Activated effector memory CD4-positive, alpha-beta T cell treated with anti-CD3 and anti-CD28 coated beads, Interleukin-2, amount 50 U/mL, for 16 hours (primary cell): ENCODE measurements at regions not wholly inside any gene's neighbourhood (a gene's known extent, or its start where the extent isn't known, plus 50 kb on each side); places are given as distances from the start of the nearest gene placed in this dataset.

Experiments
- DNase-seq: peaks from one replicate; pipeline ENCODE4 v3.0.0-alpha.2; 2020

DNA sequence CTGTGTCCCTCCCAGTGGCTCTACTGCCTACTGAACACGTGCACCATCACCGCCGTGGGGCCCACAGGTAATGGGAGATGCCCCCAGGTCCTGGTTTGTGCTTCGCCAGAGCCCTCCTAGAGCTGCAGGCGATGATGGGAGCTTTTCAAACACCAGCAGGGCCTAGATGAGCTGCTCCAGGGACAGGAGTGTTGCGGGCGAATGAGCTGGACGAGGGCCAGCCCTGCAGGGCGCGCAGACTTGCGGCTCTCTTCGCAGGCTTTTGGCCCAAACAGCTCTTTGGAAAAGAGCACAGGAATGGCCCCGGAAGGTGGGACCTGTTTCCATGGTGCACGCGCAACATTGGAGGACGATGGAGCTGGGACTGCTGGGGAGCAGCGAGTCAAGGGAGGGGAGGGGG lies 409.3 kb upstream of the SULF2 start:
- DNase-seq, result no peak

DNA sequence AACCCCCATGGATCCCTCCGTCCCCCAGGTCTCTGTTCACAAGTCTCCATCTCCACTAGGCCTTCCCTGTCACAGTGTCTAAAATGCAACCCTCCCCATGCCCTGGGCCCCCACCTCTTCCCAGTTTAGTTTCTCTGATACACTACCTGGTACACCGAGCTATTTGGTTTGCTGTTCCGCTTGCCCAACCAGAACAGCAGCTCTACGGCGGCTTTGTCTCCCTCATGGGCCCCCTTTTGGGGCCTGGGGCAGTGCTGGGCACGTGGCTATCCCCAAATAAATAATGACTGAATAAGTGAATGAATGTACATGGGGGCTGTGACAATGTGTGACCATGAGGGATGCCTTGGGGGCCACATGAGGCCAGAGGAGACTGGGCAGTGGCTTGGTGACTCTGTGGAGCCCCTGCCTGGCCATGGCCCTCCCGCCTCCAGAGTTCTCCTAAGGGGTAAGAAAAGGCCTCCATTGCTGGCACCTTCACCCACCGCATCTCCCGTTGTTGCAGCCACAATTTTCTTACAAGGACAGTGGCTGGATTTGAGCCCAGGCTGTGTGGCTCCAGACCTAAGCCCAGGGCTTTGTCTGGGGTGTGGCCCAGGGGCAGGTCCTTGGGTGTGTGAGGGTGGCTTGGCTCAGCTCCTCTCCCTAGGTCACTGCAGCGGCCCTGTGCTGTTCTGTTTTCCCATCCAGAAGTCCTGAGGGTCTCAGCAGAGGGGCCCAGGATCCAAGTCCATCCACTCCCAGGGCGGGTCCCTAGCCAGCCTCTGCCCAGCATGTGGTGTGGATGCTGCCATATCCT lies 408.5 kb upstream of the SULF2 start:
- DNase-seq, result no peak

GRCh38 chr20:48192109-48192508 lies 406.8 kb upstream of the SULF2 start:
- no peak for DNase-seq

- no peak for DNase-seq
Observed at GRCh38 chr20:48191200-48191599, 405.9 kb upstream of the SULF2 start.

- no peak for DNase-seq
Observed at GRCh38 chr20:48190757-48191156, 405.5 kb upstream of the SULF2 start.

- no peak for DNase-seq
Observed at GRCh38 chr20:48189181-48189580, 403.9 kb upstream of the SULF2 start.

DNA sequence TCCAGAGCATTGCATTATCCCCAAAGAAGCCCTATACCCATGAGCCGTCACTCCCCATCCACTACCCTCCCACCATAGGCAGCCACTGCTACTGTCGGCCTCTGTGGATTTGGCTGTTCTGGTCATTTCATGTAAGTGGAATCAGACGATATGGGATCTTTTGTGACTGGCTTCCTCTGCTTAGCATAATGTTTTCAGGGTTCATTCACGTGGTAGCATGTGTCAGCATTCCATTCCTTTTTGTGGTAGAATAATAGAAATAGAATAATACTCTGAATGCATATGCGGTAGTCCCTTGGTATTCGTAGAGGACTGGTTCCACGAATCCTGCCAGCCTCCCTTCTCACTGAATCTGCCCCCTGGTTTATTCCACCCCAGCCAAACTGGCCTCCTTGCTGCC lies 402.6 kb upstream of the SULF2 start:
- no peak for DNase-seq

- DNase-seq, result no peak
Observed at GRCh38 chr20:48186915-48187314, 401.6 kb upstream of the SULF2 start.

DNA sequence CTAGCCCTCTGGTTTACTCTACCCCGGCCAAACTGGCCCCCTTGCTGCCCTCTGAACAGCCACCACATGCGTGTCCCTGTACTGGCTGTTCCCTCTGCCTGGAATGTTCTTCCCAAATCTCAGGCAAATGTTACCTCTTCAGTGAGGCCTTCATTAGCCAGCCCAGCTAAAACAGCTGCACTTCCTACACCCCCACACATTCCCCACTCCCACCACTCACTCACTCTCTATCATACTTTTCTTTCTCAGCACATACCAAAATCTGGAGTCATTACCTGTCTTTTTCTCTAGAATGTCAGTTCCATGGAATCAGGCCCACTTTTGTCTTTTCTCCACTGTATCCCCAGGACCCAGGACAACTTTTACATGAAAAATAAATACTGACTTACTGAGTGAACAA lies 401.2 kb upstream of the SULF2 start:
- DNase-seq, result no peak

DNA sequence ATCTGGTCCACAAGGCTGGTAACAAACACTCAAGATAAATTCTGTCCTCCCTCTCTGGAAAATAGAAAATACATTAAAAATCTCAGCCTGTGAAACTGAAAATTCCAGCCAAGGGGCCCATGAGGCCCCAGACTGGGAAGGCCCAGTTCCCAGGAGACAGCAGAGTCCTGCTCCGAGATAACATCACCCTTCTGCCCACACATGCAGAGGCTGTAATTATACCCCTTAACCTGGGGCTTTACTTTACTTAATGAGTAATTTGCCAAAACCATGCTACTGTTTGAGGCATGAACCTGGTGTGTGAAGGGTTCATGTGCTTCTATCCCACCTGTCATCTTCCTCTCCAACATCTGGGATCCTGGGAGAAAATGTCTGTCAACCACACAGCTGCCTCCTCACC lies 398.9 kb upstream of the SULF2 start:
- DNase-seq, result no peak

DNA sequence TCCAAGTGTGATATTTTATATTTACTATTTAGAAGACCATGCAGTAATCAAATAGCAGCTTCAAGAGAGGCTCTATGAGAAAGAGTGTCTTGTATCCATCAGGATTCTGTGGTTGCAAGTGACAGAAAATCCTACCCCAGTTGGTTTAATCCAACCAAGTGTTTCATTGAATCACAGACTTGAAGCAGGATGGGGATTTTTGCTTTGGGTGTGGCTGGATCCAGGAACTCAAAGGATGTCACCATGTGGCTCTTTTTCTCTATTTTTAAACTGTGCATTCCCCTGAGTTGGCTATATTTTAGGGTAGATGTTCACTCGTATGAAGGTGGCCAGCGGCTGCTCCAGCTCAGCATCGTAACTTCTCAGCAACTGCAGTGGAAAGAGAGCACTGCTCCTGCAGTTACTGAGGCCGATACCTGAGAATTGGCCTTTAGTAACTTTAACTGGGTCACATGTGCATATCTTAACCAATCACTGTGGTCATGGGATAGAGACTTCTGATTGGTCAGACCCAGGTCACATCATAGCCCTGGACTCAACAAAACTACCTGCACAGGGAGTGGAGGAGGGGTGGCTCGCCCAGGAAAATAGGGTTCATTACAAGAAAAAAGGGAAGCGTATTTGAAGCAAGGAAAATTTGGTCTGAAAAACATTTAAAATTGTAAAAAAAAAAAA lies 396.1 kb upstream of the SULF2 start:
- DNase-seq, result no peak

DNA sequence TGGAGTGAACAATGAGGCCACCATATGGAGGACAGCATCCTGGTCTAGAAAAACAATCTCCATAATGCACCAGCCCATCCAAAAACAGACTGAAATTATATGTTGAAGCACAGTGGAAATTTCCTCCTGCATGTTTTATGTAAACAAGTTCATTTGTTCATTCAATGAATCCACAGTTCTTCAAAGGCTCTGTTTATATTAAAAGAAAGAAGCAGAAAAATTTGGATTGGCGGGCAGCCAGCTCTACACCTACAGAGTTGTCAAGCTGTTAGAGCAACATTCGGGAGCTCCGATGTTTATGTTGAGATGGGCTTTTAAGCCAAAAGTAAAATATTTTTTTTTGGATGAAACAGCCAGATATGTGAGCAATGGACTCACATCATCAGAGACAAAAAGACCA lies 395.3 kb upstream of the SULF2 start:
- no peak for DNase-seq

- no peak for DNase-seq
Observed at GRCh38 chr20:48180024-48180423, 394.7 kb upstream of the SULF2 start.

DNA sequence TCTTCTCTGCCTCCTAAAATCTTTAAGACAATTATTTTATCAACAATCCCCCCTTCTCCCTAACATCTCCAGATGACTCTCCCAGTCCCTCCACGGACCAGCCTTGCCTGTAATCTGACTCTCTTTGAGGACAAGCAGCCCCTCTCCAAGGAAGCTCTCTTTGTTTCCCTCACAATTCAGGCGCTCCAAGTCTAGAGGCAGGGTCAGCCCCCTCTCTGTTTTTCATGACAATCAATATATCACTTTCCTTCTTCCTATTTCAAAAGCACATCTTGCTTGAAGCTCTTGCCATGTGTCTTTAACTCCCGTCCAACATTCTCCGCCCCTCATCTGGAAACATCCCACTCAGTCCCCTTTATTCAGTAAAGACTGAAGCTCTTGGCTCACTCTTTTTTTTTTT lies 393.4 kb upstream of the SULF2 start:
- DNase-seq, result no peak

GRCh38 chr20:48177058-48177457 lies 391.8 kb upstream of the SULF2 start:
- DNase-seq, result no peak

- DNase-seq, result no peak
Observed at GRCh38 chr20:48176139-48176538, 390.9 kb upstream of the SULF2 start.

- no peak for DNase-seq
Observed at GRCh38 chr20:48175261-48175660, 390.0 kb upstream of the SULF2 start.

GRCh38 chr20:48172357-48172702 lies 387.0 kb upstream of the SULF2 start:
- DNase-seq, result no peak

DNA sequence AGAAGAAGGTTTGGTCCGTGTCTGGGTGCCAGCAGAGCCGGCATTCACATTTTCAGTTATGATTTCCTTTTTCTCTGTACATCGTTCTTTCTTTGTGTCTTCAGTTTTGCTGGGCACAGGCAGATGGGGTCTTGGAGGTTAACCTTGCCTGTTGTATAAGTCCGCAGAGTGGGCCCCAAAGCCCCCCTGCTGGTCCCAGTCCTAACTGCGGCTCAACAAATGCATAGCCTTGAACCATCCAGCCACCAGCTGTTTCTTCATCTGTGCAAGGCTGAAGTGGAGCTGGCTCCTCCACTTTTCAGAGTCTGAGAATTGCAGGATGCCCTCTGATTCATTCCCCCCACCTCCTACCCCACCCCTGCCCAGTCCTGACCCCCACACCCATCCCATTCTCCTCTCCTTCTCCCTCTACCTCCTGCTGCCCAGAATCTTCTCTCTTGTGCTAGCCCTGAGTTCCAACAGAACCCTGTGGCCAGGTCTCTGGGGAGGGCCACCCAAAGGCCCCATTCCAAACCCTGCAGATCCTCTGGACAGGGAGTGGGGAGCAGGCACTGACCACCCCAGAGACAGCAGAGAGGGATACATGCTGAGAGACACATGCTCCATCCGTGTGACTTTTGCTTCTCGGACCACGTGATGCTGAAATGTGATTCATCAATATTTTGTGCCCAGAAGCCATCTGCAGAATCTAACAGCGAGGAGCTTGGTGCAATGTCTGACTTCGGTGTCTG lies 386.5 kb upstream of the SULF2 start:
- no peak for DNase-seq

GRCh38 chr20:48171071-48171470 lies 385.8 kb upstream of the SULF2 start:
- DNase-seq, result no peak

DNA sequence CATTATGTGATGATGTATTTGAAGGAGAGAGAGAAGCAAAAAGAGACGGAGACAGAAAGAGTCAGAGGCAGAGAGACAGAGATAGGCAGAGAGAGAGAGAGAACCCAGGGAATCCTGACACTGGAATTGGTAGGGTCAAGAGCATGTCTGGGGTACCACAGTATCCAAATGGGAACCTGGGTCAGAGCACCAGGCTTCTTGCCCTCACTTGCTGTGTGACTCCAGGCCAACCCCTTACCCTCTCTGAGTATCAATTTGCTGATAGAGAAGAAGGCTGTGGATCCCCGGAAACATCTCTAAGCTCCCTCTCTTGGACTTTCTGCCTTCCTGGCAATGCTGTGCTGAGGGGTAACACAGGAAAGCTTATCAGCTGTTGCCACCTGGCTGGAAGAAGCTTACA lies 385.3 kb upstream of the SULF2 start:
- no peak for DNase-seq

DNA sequence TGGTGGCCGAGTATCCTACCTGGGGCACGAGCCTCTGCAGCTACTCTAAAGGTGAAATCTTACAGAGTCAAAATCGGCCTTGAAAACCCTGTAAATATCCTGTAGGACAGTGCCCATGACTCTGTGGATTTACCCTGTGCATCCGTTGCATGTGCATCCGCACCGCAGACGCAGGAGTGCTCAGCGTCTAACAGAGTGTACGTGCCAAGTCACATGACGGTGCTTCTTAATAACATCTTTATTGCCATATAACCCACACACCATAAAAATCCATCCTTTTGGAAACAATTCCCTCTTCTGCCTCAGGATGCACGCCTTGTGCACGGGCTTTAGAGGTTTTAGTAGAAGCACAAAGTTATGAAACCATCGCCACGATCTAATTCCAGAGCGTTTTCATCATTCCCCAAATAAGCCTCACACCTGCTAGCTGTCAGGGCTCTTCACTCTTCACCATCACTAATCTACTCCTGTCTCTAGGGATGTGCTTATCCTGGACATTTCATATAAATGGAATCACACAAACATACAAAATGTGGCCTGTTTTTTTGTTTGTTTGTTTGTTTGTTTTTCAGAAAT lies 384.5 kb upstream of the SULF2 start:
- no peak for DNase-seq

GRCh38 chr20:48166082-48166835 lies 381.0 kb upstream of the SULF2 start:
- no peak for DNase-seq
